H9 (cell line): ENCODE measurements at regions not wholly inside any gene's neighbourhood (a gene's known extent, or its start where the extent isn't known, plus 50 kb on each side); places are given as distances from the start of the nearest gene placed in this dataset.

Experiments used
- DNase-seq: peaks from one replicate; pipeline ENCODE4 v3.0.0-alpha.2; 2017
- H2AFZ ChIP-seq: one replicate; pipeline ENCODE4 v1.6.1; 2013; ENCODE audit warnings: mild to moderate bottlenecking, low read length, control low read depth, moderate library complexity
- H2AK5ac ChIP-seq: 2 replicates; pipeline ENCODE4 v1.6.1; 2013; ENCODE audit warnings: low read length, control low read depth, mixed read lengths; ENCODE audit not compliant: insufficient read length
- H2BK120ac ChIP-seq: one replicate; pipeline ENCODE4 v1.6.1; 2013; ENCODE audit warnings: low read depth, mild to moderate bottlenecking, low read length, control low read depth, inconsistent platforms; ENCODE audit not compliant: poor library complexity, severe bottlenecking
- H2BK12ac ChIP-seq: 2 replicates; pipeline ENCODE4 v1.6.1; 2013; ENCODE audit warnings: low read length, control low read depth, mixed read lengths, low read depth; ENCODE audit not compliant: insufficient read length
- H2BK15ac ChIP-seq: 2 replicates; pipeline ENCODE4 v1.6.1; 2013; ENCODE audit warnings: low read depth, low read length, control low read depth
- H2BK20ac ChIP-seq: one replicate; pipeline ENCODE4 v1.6.1; 2013; ENCODE audit warnings: low read depth, mild to moderate bottlenecking, low read length, control low read depth, inconsistent platforms; ENCODE audit not compliant: poor library complexity, severe bottlenecking
- H2BK5ac ChIP-seq: 2 replicates; pipeline ENCODE4 v1.6.1; 2013; ENCODE audit warnings: low read length, control low read depth, mixed read lengths; ENCODE audit not compliant: insufficient read length
- H3K14ac ChIP-seq: 2 replicates; pipeline ENCODE4 v1.6.1; 2013; ENCODE audit warnings: low read length, control low read depth; ENCODE audit not compliant: insufficient read depth
- H3K18ac ChIP-seq: 2 replicates; pipeline ENCODE4 v1.6.1; 2013; ENCODE audit warnings: low read depth, mild to moderate bottlenecking, mixed read lengths, low read length, control low read depth; ENCODE audit not compliant: insufficient read length
- H3K23ac ChIP-seq: 2 replicates; pipeline ENCODE4 v1.6.1; 2013; ENCODE audit warnings: low read length, control low read depth, mixed read lengths, low read depth; ENCODE audit not compliant: insufficient read length
- H3K23me2 ChIP-seq: 2 replicates; pipeline ENCODE4 v1.6.1; 2013; ENCODE audit warnings: low read depth, mild to moderate bottlenecking, mixed read lengths, low read length, control low read depth; ENCODE audit not compliant: insufficient read length, poor library complexity, severe bottlenecking
- H3K27ac ChIP-seq: 2 replicates; pipeline ENCODE4 v1.5.1; 2013; ENCODE audit warnings: low read length, control low read depth, mixed read lengths, low read depth; ENCODE audit not compliant: insufficient read length
- H3K27me3 ChIP-seq: 2 replicates; pipeline ENCODE4 v1.6.1; 2013; ENCODE audit warnings: low read length, control low read depth, inconsistent platforms; ENCODE audit not compliant: insufficient read depth
- H3K4ac ChIP-seq: 2 replicates; pipeline ENCODE4 v1.6.1; 2013; ENCODE audit warnings: low read depth, mild to moderate bottlenecking, control low read depth, inconsistent platforms, low read length, moderate library complexity
- H3K4me1 ChIP-seq: 2 replicates; pipeline ENCODE4 v1.6.1; 2013; ENCODE audit warnings: low read length, control low read depth, inconsistent platforms; ENCODE audit not compliant: insufficient read depth
- H3K4me2 ChIP-seq: 2 replicates; pipeline ENCODE4 v1.6.1; 2013; ENCODE audit warnings: low read length, control low read depth, mixed read lengths; ENCODE audit not compliant: insufficient read length, insufficient read depth
- H3K56ac ChIP-seq: 2 replicates; pipeline ENCODE4 v1.6.1; 2013; ENCODE audit warnings: low read depth, mild to moderate bottlenecking, mixed read lengths, low read length, control low read depth; ENCODE audit not compliant: insufficient read length
- H3K79me1 ChIP-seq: 2 replicates; pipeline ENCODE4 v1.6.1; 2013; ENCODE audit warnings: low read depth, mild to moderate bottlenecking, moderate library complexity, low read length, control low read depth, inconsistent platforms; ENCODE audit not compliant: insufficient read depth, poor library complexity, severe bottlenecking
- H3K79me2 ChIP-seq: 2 replicates; pipeline ENCODE4 v1.6.1; 2013; ENCODE audit warnings: low read length, control low read depth, inconsistent platforms; ENCODE audit not compliant: insufficient read depth
- H3K9ac ChIP-seq: 2 replicates; pipeline ENCODE4 v1.6.1; 2013; ENCODE audit warnings: low read length, control low read depth, mixed read lengths; ENCODE audit not compliant: insufficient read length; ENCODE audit errors: extremely low read depth
- H3K9me3 ChIP-seq: one replicate; pipeline ENCODE4 v1.6.1; 2013; ENCODE audit warnings: low read depth, low read length, inconsistent platforms; ENCODE audit not compliant: control insufficient read depth
- H3T11ph ChIP-seq: one replicate; pipeline ENCODE4 v1.6.1; 2013; ENCODE audit warnings: mild to moderate bottlenecking, low read length, control low read depth, inconsistent platforms
- H4K20me1 ChIP-seq: one replicate; pipeline ENCODE4 v1.6.1; 2013; ENCODE audit not compliant: control insufficient read depth, insufficient read length, insufficient read depth
- H4K5ac ChIP-seq: 2 replicates; pipeline ENCODE4 v1.6.1; 2013; ENCODE audit warnings: low read depth, mild to moderate bottlenecking, mixed read lengths, low read length, control low read depth; ENCODE audit not compliant: insufficient read length
- H4K8ac ChIP-seq: replicated peaks from 2 replicates; pipeline ENCODE4 v1.6.1; 2013; ENCODE audit warnings: low read length, control low read depth, mixed read lengths, low read depth; ENCODE audit not compliant: insufficient read length
- H4K91ac ChIP-seq: 2 replicates; pipeline ENCODE4 v1.6.1; 2013; ENCODE audit warnings: low read depth, mild to moderate bottlenecking, moderate library complexity, mixed read lengths, low read length, control low read depth; ENCODE audit not compliant: insufficient read length
- H3K27ac Mint-ChIP-seq, 3 experiments: 2 replicates in 2 of 3; 3 replicates in 1 of 3; pipeline ENCODE4 v1.8.0; 2020 to 2021; ENCODE audit warnings: mixed read lengths in 3 of 3, mild to moderate bottlenecking in 1 of 3, moderate library complexity in 1 of 3
- H3K27me3 Mint-ChIP-seq: 2 replicates; pipeline ENCODE4 v1.8.0; 2021; ENCODE audit warnings: low read depth, mild to moderate bottlenecking, moderate library complexity, mixed read lengths
- H3K36me3 Mint-ChIP-seq, 3 experiments: 2 replicates in 2 of 3; 3 replicates in 1 of 3; pipeline ENCODE4 v1.8.0; 2020 to 2021; ENCODE audit warnings: low read depth in 3 of 3, mixed read lengths in 3 of 3; ENCODE audit not compliant: insufficient read depth in 1 of 3
- H3K4me1 Mint-ChIP-seq, 2 experiments: 2 replicates each; pipeline ENCODE4 v1.8.0; 2020; ENCODE audit warnings: mixed read lengths in 2 of 2
- H3K4me3 Mint-ChIP-seq, 2 experiments: 2 replicates in 1 of 2; 3 replicates in 1 of 2; pipeline ENCODE4 v1.8.0; 2020 to 2021; ENCODE audit warnings: mild to moderate bottlenecking in 2 of 2, mixed read lengths in 2 of 2, moderate library complexity in 1 of 2
- H3K9me3 Mint-ChIP-seq, 2 experiments: 2 replicates in 1 of 2; 3 replicates in 1 of 2; pipeline ENCODE4 v1.8.0; 2020; ENCODE audit warnings: mild to moderate bottlenecking in 2 of 2, mixed read lengths in 2 of 2, moderate library complexity in 1 of 2
- WGBS: extraction: QIAGEN DNeasy Blood & Tissue Kit; methylation state at CpG from one replicate; pipeline ENCODE4 v1.1.7; 2013; ENCODE audit warnings: missing lambda C conversion rate, low lambda C conversion rate, mixed read lengths; ENCODE audit not compliant: insufficient read length; ENCODE audit errors: extremely low coverage; 5-methylcytosine and 5-hydroxymethylcytosine counted together
- TF ChIP-seq, protein P1 (sequence below): fragments of 200-600 bp; sonication (generic); conservative IDR thresholded peaks from 3 replicates; pipeline ENCODE4 v1.8.0; 2021; ENCODE audit warnings: antibody characterized with exemption, mild to moderate bottlenecking

DNA sequence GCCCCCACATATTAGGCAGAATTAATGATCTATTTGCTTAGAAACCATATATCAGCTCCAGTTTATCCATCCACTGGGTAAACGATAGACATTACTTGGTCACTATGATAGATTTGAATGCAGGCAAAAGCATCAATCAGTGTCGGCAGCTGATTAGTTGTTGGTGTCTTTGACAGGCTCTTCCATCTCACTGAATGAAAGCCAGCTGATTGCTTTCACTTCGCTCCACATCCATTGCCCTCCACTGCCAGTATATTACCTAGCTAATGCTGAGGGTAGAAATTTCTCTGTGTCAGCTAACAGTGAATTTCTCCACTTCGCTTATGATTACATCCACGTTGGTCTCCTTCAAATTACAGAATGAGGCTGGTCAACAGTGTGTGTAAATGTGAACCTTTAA, 821.3 kb upstream of the TYRP1 start:
- Histone ChIP-seq H3K9me3 (no peaks in the 10 kb centered on the region), H3K27ac (no peak overlapping the region), H2AFZ (no peak overlapping the region), H4K8ac (no peak overlapping the region), H3K14ac (no peak overlapping the region), H3K9ac (no peak overlapping the region), H2AK5ac (no peak overlapping the region), H3K27me3 (no peaks in the 10 kb centered on the region), H3K4me1 (peaks cover 3% of the 10 kb centered on the region; the same call in 1 of the 2 replicates), H3K4me2 (no peak overlapping the region), H3T11ph (no peak overlapping the region), H3K18ac (no peak overlapping the region), H2BK20ac (no peak overlapping the region), H4K20me1 (no peaks in the 10 kb centered on the region), H3K23ac (no peak overlapping the region), H2BK12ac (no peak overlapping the region), H2BK5ac (no peak overlapping the region), H3K23me2 (no peaks in the 10 kb centered on the region), H4K91ac (no peak overlapping the region), H2BK120ac (no peak overlapping the region), H3K79me1 (no peaks in the 10 kb centered on the region), H2BK15ac (no peak overlapping the region), H3K56ac (no peak overlapping the region), H3K79me2 (no peaks in the 10 kb centered on the region), H4K5ac (no peak overlapping the region), H3K4ac (no peak overlapping the region)
- no peak for DNase-seq
- WGBS, result no CpG with 5 or more reads among the region's 5 CpGs
- TF ChIP-seq, protein P1, sequence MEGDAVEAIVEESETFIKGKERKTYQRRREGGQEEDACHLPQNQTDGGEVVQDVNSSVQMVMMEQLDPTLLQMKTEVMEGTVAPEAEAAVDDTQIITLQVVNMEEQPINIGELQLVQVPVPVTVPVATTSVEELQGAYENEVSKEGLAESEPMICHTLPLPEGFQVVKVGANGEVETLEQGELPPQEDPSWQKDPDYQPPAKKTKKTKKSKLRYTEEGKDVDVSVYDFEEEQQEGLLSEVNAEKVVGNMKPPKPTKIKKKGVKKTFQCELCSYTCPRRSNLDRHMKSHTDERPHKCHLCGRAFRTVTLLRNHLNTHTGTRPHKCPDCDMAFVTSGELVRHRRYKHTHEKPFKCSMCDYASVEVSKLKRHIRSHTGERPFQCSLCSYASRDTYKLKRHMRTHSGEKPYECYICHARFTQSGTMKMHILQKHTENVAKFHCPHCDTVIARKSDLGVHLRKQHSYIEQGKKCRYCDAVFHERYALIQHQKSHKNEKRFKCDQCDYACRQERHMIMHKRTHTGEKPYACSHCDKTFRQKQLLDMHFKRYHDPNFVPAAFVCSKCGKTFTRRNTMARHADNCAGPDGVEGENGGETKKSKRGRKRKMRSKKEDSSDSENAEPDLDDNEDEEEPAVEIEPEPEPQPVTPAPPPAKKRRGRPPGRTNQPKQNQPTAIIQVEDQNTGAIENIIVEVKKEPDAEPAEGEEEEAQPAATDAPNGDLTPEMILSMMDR, result no peak
- H3K4me3 Mint-ChIP-seq, result no peak overlapping the region
- no peaks in the 10 kb centered on the region; a peak in 1 of 5 replicates for H3K9me3 Mint-ChIP-seq
- no peaks in the 10 kb centered on the region for H3K36me3 Mint-ChIP-seq
- H3K27ac Mint-ChIP-seq, result no peak overlapping the region
- H3K27me3 Mint-ChIP-seq, result no peaks in the 10 kb centered on the region
- H3K4me1 Mint-ChIP-seq, result peaks cover 17 to 18% of the 10 kb centered on the region in 2 experiments
